SJSA1 (cell line): ENCODE measurements at regions not wholly inside any gene's neighbourhood (a gene's known extent, or its start where the extent isn't known, plus 50 kb on each side); places are given as distances from the start of the nearest gene placed in this dataset.

Source experiments
- DNase-seq, 2 experiments: peaks; one replicate each; pipeline ENCODE4 v3.0.0-alpha.2; 2015 to 2020; ENCODE audit warnings: low spot score in 2 of 2, low read depth in 1 of 2
- H3K27ac ChIP-seq: fragments of 250-450 bp; sonication (Bioruptor Pico); 2 replicates; pipeline ENCODE4 v1.5.1; 2020; ENCODE audit warnings: mild to moderate bottlenecking, moderate library complexity
- H3K27me3 ChIP-seq: fragments of 250-450 bp; sonication (Bioruptor Pico); replicated peaks from 2 replicates; pipeline ENCODE4 v1.5.1; 2020; ENCODE audit warnings: mild to moderate bottlenecking, moderate library complexity
- H3K36me3 ChIP-seq: fragments of 250-450 bp; sonication (Bioruptor Pico); 2 replicates; pipeline ENCODE4 v1.5.1; 2020; ENCODE audit warnings: mild to moderate bottlenecking
- H3K4me1 ChIP-seq: fragments of 250-450 bp; sonication (Bioruptor Pico); replicated peaks from 2 replicates; pipeline ENCODE4 v1.6.1; 2021; ENCODE audit warnings: mild to moderate bottlenecking
- H3K4me3 ChIP-seq: fragments of 250-450 bp; sonication (Bioruptor Pico); 2 replicates; pipeline ENCODE4 v1.5.1; 2020; ENCODE audit warnings: mild to moderate bottlenecking
- H3K9me3 ChIP-seq: fragments of 250-450 bp; sonication (Bioruptor Pico); replicated peaks from 2 replicates; pipeline ENCODE4 v1.5.1; 2020; ENCODE audit warnings: mild to moderate bottlenecking

- DNase-seq = no peak
- Histone ChIP-seq H3K27ac (no peak overlapping the region), H3K27me3 (no peaks in the 10 kb centered on the region), H3K9me3 (no peaks in the 10 kb centered on the region), H3K4me1 (no peaks in the 10 kb centered on the region), H3K4me3 (no peak overlapping the region), H3K36me3 (no peaks in the 10 kb centered on the region)
Measured at GRCh38 chr1:101652484-101652883, 344.2 kb downstream of the OLFM3 start.

DNA sequence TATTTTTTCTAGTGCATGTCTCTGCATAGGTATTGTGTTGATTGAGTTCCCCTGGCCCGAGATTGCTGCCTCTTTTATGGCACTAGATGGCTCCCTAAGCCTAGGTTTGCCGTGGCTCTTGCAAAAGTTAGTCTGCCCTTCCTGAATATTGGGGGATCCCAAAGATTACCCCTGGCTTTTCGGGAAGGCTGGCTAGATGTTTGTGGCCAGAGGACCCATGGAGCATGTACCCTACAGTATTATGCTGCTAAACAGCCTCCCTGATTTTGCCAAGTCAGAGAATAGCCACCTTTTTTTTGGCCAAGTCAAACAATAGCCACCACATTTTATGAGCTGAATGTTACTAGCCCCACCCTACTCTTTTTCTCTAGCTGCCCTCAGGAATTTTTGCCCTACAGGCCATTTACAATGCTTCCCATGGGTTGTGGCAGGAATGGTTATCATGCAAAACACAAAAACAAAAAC lies 343.2 kb downstream of the OLFM3 start:
- Histone ChIP-seq H3K27ac (no peak overlapping the region), H3K4me3 (no peak overlapping the region), H3K4me1 (no peaks in the 10 kb centered on the region), H3K36me3 (no peaks in the 10 kb centered on the region), H3K9me3 (no peaks in the 10 kb centered on the region), H3K27me3 (no peaks in the 10 kb centered on the region)
- DNase-seq = no peak

GRCh38 chr1:101664726-101665125 lies 332.0 kb downstream of the OLFM3 start:
- H3K36me3 ChIP-seq = no peaks in the 10 kb centered on the region
- no peaks in the 10 kb centered on the region for H3K27me3 ChIP-seq
- DNase-seq = no peak
- H3K9me3 ChIP-seq = no peaks in the 10 kb centered on the region
- H3K4me3 ChIP-seq = no peak overlapping the region
- H3K27ac ChIP-seq = no peak overlapping the region
- H3K4me1 ChIP-seq = no peaks in the 10 kb centered on the region

GRCh38 chr1:101667761-101668160 lies 329.0 kb downstream of the OLFM3 start:
- DNase-seq = no peak

GRCh38 chr1:101683136-101683535 lies 313.6 kb downstream of the OLFM3 start:
- H3K27ac ChIP-seq = no peak overlapping the region
- no peak for DNase-seq
- no peaks in the 10 kb centered on the region for H3K9me3 ChIP-seq
- no peaks in the 10 kb centered on the region for H3K36me3 ChIP-seq
- no peaks in the 10 kb centered on the region for H3K4me1 ChIP-seq
- no peaks in the 10 kb centered on the region for H3K27me3 ChIP-seq
- H3K4me3 ChIP-seq = no peak overlapping the region

More at GRCh38 chr1:101667761-101668160, 329.0 kb downstream of the OLFM3 start:
- H3K27ac ChIP-seq = no peak overlapping the region
- H3K36me3 ChIP-seq = no peaks in the 10 kb centered on the region
- no peaks in the 10 kb centered on the region for H3K4me1 ChIP-seq
- no peaks in the 10 kb centered on the region for H3K27me3 ChIP-seq
- H3K9me3 ChIP-seq = no peaks in the 10 kb centered on the region
- no peak overlapping the region for H3K4me3 ChIP-seq

DNA sequence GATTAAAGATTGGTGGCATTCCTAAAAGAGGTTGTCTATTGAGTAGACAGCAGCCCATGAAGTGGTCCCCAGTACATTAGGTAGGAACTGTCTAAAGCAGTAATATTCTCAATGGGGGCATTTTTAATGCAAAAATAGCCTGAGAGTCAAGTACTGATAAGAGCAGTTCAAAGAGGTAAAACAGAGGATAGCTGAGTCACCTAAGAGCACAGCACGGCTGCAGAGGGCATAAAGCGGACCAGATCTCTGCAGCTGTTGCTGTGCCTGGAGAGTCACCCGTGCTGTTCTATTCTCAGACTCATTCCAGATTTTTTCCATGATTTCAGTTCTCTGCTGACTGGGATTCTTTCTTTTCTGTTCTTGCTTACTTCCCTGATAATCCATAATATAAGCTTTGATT lies 313.2 kb downstream of the OLFM3 start:
- Histone ChIP-seq H3K4me1 (no peaks in the 10 kb centered on the region), H3K9me3 (no peaks in the 10 kb centered on the region), H3K27me3 (no peaks in the 10 kb centered on the region), H3K27ac (no peak overlapping the region), H3K4me3 (no peak overlapping the region), H3K36me3 (no peaks in the 10 kb centered on the region)
- DNase-seq = no peak

GRCh38 chr1:101697072-101697471 lies 299.7 kb downstream of the OLFM3 start:
- no peaks in the 10 kb centered on the region for H3K9me3 ChIP-seq
- DNase-seq = no peak
- H3K36me3 ChIP-seq = no peaks in the 10 kb centered on the region
- H3K27me3 ChIP-seq = no peaks in the 10 kb centered on the region
- H3K27ac ChIP-seq = no peak overlapping the region
- H3K4me3 ChIP-seq = no peak overlapping the region
- no peaks in the 10 kb centered on the region for H3K4me1 ChIP-seq

- H3K4me3 ChIP-seq = no peak overlapping the region
- H3K27ac ChIP-seq = no peak overlapping the region
- no peaks in the 10 kb centered on the region for H3K36me3 ChIP-seq
- H3K9me3 ChIP-seq = no peaks in the 10 kb centered on the region
- DNase-seq = no peak
- H3K27me3 ChIP-seq = no peaks in the 10 kb centered on the region
- H3K4me1 ChIP-seq = no peaks in the 10 kb centered on the region
Measured at GRCh38 chr1:101698681-101699080, 298.0 kb downstream of the OLFM3 start.

GRCh38 chr1:101704895-101705294 lies 291.8 kb downstream of the OLFM3 start:
- no peaks in the 10 kb centered on the region for H3K4me1 ChIP-seq
- no peaks in the 10 kb centered on the region for H3K9me3 ChIP-seq
- no peak overlapping the region for H3K4me3 ChIP-seq
- H3K27ac ChIP-seq = no peak overlapping the region
- H3K36me3 ChIP-seq = no peaks in the 10 kb centered on the region
- DNase-seq = no peak
- no peaks in the 10 kb centered on the region for H3K27me3 ChIP-seq

DNA sequence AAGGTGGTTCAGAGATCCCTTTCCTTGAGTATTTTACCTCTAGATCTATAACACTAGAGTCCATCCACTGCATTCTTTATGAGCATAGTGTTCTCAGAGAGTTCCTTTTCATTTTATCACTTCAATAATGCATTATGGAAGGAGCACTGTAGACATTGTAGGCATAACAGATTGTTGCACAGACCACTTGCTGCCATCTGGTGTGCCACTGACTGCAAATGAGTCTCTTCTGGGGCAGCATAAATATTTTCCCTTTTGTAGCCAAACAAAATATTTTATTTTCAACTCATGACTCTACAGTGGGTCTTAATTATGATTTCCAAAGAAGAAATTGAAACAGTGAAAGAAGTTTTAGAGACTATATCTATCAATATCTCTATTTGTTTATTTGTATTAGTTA lies 290.4 kb downstream of the OLFM3 start:
- H3K27ac ChIP-seq = no peak overlapping the region

DNA sequence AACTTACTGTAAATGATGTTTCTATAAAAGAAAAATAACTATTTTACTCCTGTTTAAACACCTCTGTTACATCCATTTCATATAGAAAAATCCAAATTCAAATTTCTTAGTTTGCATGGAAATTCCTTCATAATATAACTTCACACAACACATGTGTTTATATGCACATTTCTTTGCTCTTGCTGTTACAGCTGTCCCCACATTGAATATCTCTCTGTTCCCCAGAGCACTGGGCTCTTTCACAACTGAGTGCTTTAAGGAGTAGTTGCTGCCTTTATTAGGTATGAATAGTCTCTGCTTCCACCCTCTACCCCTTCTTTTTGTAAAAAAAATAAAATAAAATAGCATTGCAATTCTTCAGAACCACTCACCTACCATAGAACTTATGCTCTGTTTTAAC lies 287.0 kb downstream of the OLFM3 start:
- Histone ChIP-seq H3K9me3 (no peaks in the 10 kb centered on the region), H3K4me1 (no peaks in the 10 kb centered on the region), H3K4me3 (no peak overlapping the region), H3K27ac (no peak overlapping the region), H3K27me3 (no peaks in the 10 kb centered on the region; the same call in 1 of the 2 replicates), H3K36me3 (no peaks in the 10 kb centered on the region)
- DNase-seq = no peak

More for the DNA sequence above, 290.4 kb downstream of the OLFM3 start:
- H3K4me1 ChIP-seq = no peaks in the 10 kb centered on the region
- no peaks in the 10 kb centered on the region for H3K27me3 ChIP-seq
- DNase-seq = no peak
- no peaks in the 10 kb centered on the region for H3K36me3 ChIP-seq
- H3K4me3 ChIP-seq = no peak overlapping the region
- H3K9me3 ChIP-seq = no peaks in the 10 kb centered on the region

DNA sequence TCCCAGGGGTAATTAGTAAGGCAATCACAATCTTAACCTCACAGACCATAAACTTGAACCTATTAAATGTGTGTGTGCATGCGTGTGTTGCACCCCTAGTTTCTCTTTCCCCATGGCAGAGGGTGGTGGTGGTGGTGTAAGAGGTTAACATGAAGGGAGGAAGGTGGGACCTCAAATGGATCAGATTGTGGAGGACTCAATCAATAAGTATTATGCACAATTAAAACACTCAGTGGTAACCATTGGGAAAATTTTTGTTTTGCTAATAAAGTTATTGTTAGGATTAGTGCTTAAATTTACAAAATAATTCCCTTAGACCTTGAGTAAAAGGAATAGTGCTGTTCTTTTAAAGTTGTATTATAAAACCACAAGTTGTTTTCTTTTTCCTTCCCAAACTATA lies 283.0 kb downstream of the OLFM3 start:
- DNase-seq = no peak
- H3K27ac ChIP-seq = no peak overlapping the region
- H3K36me3 ChIP-seq = no peaks in the 10 kb centered on the region
- H3K4me1 ChIP-seq = no peaks in the 10 kb centered on the region
- no peaks in the 10 kb centered on the region for H3K9me3 ChIP-seq
- H3K4me3 ChIP-seq = no peak overlapping the region
- no peaks in the 10 kb centered on the region; the same call in 1 of the 2 replicates for H3K27me3 ChIP-seq

DNA sequence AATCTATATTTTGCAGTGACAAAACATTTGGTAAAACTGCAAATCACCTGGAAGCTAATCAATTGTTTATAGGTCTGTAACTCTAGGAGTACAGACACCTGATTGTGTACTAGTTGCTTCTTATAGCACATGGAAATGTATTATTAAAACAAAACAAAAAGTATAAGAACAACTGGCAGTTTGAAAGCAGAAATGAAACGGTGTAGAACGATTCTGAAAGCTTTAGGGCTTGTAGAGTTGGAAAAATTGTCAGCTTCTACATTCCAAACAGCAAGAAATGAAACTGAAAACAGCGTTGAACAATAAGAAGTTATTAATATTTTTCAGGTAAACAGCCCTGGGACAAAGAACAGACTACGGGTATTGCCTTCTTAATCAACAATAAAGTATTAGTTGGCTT lies 273.3 kb downstream of the OLFM3 start:
- DNase-seq = no peak
- Histone ChIP-seq H3K4me3 (no peak overlapping the region), H3K27ac (no peak overlapping the region), H3K27me3 (no peaks in the 10 kb centered on the region; the same call in 1 of the 2 replicates), H3K9me3 (no peaks in the 10 kb centered on the region), H3K4me1 (no peaks in the 10 kb centered on the region), H3K36me3 (no peaks in the 10 kb centered on the region)

DNA sequence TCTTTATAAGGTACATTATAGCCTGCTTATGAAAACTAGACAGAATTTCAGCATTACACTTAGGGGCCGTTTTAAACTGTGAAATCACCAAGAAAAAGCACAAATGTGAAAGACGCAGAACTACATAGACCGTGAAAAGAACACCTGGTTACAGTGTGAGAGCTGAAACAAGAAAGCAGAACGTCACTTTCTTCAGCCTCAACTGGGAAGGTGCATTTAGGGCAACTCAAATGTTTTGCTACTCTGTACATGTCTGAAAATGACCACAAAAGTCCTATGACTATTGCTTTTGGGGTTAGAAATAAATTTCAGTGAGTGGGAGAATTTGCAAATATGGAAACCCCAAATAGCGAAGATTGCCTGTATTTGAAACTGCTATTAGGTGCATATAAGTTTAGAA lies 268.7 kb downstream of the OLFM3 start:
- Histone ChIP-seq H3K9me3 (no peaks in the 10 kb centered on the region), H3K4me3 (no peak overlapping the region), H3K27me3 (no peaks in the 10 kb centered on the region; the same call in 1 of the 2 replicates), H3K36me3 (no peaks in the 10 kb centered on the region), H3K4me1 (no peaks in the 10 kb centered on the region), H3K27ac (no peak overlapping the region)
- no peak for DNase-seq

DNA sequence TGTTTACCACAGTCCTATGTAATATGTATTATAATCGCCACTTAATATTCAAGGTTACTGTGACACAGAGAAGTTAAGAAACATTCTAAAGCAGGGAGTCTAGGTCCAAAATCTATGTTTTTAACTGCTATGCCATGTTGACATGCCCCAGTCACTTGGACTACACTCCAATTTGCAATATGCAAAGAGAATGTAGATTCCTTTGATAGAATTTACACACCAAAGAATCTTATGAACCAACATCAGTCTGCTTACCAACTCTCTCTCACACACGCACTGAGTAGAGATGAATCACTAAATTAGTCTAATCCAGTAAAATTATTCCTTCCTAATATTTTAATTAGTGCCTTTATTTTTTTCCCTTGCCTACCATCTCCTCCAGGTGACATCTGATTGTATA lies 266.2 kb downstream of the OLFM3 start:
- Histone ChIP-seq H3K27me3 (no peaks in the 10 kb centered on the region), H3K36me3 (no peaks in the 10 kb centered on the region), H3K4me3 (no peak overlapping the region), H3K9me3 (no peaks in the 10 kb centered on the region), H3K4me1 (no peaks in the 10 kb centered on the region), H3K27ac (no peak overlapping the region)
- DNase-seq = no peak
